ENCODE measurements at regions not wholly inside any gene's neighbourhood (a gene's known extent, or its start where the extent isn't known, plus 50 kb on each side); places are given as distances from the start of the nearest gene placed in this dataset.

DNA sequence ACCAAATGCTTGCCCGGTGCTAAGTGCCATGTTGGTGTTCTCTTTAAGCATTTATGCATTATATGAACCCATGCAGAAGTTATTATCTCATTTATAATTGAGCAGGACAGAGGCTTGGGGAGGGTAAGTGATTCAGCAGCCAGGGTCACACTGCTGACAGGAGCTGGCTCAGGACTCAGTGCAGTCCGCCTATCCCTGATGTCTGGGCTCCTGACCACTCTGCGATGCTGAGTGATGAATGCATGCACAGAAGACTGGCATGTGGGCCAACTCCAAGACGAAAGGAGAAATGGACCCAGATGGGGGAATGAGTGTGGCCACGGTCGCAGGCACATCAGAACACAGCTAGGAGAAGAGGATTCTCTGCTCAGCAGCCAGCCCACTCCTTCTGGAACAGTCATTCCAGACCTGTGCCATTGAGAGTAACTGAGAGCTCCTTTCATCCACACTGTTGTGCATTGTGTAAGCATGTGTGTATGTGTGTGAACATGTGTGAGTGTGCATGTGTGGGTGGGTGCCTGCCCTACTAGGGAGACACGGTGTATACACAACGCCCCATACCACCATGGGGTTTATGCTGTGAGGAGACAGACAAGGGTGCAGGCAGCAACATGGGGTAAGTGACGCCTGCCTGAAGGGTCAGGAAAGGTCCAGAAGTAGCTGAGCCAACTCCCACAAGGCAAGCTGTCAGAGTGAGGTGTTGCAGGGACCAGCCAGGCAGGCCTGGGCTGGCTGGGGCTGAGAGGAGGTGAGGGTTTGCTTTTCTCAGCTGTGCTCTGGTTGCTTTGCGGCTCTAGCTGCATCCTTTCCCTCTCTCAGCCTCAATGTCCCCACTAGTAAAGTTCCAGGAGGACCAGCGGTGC is 97.8 kb upstream of the PMEPA1 start:
- no peak for DNase-seq (ENCODE audit: low spot score)

DNA sequence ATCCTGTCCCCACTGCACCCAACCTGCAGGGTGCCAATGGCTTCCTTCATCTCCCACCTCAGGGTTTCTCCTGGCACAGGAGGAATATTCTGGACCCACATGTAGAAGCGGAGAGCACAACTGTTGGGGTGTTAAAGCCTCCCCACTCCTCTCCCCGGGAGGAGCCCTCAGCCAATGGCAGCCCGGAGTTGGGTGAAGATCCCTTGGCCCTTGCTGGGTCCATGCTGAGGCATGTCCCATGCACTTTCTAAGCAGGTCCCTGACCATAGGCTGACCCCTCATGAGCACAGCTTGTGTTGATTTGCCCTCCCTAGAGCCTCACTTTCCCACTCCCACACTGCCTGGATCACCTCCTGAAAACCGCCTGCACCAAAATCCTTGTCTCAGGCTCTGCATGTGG is 97.2 kb upstream of the PMEPA1 start:
- DNase-seq (ENCODE audit: low spot score): no peak

DNA sequence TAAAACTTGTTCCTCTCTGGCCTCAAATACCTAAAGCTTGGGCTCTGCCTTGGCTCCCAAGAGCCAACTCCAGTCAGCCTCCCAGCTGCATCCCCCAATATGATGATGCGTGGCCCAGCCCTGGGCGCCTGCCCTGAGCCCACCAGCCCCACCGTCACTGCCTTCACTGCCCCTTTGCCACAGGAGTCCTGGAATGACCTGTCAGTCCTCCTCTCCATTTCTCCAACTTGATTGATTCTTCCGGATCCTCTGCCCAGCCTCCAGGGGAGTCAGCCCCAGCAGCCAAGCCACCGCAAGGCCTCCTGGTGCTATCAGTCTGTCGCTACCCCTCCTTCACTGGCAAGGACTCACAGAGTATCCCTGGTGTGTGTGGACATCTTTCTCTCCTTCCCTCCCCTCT is 96.7 kb upstream of the PMEPA1 start:
- no peak for DNase-seq (ENCODE audit: low spot score)

DNA sequence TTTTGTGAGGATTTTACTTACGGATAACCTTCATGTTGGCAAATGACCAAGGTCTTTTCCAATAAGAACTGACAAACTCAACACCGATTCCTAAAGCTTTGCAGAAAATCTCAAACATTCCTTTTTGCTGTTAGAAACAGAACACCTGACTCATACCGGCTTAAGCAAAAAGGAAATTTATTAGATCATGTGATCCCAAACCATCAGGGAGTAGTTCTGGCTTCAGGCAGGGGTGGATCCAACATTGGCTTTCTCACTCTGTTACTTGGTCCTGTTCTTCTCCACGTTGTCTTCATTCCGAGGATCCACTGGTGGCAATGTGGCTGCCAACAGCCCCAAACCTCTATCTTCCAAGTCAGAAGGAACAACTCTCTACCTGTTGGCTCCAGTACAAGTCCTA is 95.9 kb upstream of the PMEPA1 start:
- DNase-seq (ENCODE audit: low spot score): no peak

DNA sequence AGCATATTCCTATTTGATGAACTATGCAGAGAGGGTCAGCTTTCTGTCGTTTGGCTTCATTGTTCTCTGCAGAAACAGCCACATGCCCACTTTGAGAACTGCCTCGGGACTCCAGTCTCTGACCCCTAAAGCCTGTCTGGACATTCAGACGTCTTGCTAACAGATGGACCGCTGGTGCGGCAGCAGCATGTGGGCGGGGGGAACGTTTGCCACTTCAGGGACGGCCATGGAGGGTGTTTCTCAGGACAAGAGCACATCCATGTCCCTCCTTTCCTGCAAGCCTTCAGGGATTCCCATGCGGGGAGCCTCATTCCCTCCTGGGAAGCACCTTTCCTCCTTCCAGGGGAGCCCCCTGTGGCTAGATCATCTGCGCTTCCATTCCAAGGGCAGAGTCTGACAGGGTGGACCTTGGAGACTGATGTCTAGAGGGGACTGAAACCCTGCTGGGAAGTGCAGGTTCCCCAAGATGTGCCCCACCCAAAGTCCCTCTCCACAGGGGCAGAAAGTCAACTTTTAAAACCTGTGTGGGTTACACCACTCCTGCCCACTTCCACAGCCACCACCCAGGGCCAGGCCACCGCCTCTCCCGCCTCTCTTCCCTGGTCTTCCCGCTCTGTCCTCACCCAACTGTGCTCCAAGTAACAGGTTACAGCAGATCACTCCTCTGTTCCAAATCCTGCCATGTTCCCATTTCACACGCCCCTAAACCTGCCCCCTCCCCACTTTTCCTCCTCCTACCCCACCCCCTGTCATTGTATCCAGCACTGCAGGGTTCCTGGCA is 94.8 kb upstream of the PMEPA1 start:
- DNase-seq (ENCODE audit: low spot score): no peak

DNA sequence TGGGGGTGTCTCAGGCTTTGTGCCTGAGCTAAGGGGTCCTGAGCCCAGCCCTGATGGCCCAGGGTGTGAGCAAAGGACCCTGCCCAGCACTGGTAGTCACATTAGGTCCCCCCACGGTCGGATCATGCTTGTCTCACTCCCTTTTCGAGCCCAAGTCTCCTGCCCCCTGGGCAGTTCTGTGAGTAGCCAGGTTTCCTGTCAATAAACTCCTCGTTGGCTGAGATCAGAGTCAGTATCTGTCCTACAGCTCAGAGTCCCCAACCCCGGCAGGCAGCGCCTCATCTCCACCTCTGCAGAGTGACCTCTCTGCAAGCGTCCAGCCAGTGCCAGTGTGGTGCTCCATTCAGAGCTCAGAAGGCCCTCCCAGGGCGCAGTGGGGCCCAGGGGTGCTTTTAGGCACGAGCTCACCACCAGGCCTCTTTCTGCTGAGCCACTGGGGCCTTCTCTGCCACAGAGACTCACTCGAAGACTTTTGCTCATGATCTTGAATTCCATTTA is 93.7 kb upstream of the PMEPA1 start:
- no peak for DNase-seq (ENCODE audit: low spot score)

DNA sequence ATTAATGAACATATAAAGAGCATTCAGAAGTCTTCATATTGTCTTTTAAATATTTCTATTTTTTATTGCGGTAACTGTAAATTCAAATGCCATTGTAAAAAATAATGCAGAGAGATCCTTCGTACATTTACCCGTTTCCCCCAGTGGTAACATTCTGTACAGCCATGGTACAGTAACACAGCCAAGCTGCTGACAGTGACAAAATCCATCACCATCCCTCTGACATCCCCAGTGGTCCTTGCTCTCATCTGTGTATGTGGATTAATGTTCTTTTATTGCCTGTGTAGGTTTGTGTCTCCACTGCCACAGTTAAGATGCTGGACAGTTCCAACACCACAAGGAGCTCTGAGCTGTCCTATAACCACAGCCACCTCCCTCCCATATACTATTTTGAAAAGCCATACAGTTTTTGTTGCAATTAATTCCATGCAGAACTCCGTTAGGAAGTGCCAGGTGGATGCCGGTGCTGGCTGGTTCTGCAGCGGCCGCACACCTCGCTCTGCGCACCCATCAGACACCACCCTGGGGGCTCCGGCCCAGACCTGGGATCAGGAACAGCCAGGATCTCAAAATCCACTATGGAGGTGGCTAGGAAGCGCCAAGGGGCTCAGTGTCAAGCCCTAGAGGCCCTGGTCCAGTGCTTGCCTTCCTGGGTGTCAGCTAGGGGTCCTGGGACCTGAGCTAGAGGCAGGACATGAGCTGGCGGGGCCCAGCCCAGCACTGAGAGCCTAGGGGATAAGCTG is 93.1 kb upstream of the PMEPA1 start:
- DNase-seq (ENCODE audit: low spot score): no peak

DNA sequence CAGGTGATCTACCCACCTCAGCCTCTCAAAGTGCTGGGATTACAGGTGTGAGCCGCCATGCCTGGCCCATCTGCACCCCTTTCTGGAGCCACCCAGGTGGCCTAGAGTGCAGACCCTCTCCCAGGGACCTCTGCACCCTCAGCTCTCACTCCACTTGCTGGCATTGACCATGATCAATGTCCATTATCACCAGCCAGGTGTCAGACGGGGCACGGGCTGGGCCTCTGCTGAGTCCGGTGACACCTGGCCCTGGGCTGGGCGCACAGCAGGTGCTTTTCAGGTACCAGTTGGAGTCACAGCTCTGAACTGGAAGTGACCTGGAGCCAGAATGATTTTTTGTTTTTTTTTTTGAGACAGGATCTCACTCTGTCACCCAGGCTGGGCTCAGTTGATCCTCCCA is 91.8 kb upstream of the PMEPA1 start:
- no peak for DNase-seq (ENCODE audit: low spot score)

DNA sequence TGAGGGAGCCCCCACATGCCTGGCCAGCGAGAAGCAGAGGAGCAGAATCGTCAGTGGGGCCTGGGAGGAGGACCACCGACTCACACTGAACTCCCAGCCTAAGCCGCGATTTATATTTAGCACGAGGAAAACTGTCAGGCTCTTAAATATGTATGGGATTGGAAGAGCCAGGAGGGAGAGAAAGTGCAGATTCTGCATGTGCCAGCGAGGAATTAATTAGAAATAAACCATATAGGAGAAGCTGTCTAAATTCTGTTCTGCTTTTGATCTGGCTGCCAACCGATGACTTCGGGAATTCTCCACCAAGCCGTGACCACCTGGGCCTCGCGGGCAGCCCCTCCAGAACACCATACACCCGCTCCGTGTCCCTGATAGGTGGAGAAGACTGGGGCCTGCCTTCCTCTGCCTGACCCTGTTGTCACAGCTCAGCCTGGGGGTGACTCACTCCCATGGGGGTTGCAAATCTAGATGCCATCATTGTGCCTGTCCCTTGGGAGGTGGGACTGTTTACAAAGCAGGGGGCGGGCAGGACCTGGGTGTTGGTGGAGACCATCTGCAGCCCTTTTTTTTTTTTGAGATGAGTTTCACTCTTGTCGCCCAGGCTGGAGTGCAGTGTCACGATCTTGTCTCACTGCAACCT is 91.1 kb upstream of the PMEPA1 start:
- no peak for DNase-seq (ENCODE audit: low spot score)

DNA sequence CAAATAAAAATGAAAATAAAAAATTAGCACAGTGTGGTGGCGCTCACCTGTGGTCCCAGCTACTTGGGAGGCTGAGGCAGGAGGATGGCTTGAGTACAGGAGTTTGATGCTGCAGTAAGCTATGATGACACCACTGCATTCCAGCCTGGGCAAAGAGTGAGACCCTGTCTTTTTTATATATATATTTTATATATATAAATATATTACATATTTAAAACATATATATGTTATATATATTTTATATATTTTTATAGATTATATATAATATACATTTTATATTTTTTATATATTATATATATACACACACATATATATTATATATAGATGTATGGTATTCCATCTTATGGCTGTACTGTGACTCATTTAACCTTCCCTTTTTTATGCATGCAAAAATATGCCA is 87.6 kb upstream of the PMEPA1 start:
- no peak for DNase-seq (ENCODE audit: low spot score)

DNA sequence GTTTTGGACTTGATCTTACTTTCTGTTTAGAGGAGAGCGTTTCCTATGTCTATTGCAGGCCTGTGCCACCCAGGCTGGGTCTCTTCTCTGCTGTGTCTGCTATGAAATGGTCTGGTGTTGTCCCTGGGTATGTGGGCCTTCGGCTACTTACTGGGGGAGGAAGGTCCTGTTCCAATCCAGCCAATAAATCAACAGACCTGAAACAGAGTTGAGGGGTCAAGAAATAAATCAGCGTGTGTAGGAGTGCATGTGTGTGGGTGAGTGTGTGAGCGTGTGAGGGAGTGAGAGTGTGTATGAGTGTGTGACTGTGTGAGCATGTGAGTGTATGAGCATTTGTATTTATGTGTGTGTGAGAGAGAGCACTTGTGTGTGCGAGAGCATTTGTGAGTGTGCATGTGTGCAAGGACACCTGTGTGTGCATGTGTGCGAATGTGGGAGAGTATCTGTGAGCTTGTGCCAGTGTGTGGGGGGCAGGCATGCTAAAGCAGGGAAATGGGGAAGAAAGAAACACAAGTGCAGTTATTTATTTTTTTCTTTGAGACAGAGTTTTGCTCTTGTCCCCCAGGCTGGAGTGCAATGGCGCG is 86.3 kb upstream of the PMEPA1 start:
- no peak for DNase-seq (ENCODE audit: low spot score)

DNA sequence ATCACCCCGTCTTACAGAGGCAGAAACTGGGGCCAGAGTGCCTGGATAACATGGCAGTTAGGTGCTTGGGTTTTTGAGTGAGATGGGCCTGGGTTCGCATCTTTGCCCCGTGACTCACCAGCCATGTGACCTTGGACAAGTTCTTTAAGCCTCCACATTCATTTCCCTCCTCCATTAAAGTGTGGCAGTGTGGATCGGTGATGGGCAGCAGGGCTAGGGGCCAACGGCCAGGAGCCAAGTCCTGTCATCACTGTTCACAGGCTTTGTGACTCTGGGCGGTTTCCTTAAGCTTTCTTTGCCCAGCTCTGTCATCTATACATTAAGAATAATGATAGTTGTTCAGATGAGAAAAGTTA is 85.5 kb upstream of the PMEPA1 start:
- DNase-seq (ENCODE audit: low spot score): no peak

DNA sequence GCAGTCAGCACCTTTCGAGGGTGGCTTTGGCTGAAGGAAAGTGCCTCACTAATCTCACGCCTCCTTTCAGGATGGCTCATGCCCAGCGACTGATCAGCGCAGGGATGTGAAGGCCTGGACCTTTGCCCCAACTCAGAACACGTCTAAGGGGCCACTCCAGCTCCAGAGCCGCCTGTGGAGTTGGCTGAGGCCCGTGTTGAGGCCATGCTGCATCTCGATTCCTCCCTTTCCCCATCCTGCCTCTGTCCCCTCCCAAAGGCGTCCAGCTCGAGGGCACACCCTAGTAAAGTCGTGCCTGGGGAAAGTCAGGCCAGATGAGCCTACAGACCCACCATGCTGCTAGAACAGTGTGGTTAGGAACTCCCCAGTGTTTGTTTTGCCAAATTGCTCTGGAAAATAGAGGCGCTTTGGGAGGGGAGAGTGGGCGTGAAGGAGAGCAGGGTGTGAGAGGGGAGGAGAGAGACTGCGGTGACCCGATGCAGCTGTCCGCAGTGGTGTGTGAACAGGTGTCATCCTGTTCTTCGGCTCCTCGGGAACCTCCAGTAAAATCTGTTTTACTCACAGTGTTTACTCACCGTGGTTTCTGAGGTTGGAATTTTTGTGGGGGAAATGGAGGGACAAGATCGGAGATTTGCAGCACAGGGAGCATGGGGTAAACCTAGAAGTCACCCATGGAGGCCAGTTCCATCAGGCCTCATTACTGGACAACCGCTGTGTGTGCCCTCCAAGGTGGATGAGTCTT is 85.0 kb upstream of the PMEPA1 start:
- DNase-seq (ENCODE audit: low spot score): no peak

DNA sequence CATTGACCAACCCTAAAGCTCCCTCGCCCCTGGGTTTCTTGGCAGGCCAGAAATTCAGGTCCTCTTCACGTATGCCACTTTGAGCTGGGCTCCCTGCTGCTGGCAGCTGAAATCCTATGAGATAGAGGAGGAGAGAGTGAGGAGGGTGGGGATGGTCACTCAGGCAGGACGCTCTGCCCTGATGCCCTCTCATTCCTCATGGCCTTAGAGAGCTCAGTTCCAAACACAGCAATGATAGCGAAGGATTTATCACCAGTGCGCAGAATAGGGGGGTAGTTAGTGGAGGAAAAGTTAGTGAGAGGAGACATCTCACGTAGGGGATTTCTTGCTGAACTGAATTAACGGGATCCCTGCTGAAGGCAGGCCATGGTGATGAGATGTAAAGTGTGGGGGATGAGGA is 84.2 kb upstream of the PMEPA1 start:
- DNase-seq (ENCODE audit: low spot score): no peak

DNA sequence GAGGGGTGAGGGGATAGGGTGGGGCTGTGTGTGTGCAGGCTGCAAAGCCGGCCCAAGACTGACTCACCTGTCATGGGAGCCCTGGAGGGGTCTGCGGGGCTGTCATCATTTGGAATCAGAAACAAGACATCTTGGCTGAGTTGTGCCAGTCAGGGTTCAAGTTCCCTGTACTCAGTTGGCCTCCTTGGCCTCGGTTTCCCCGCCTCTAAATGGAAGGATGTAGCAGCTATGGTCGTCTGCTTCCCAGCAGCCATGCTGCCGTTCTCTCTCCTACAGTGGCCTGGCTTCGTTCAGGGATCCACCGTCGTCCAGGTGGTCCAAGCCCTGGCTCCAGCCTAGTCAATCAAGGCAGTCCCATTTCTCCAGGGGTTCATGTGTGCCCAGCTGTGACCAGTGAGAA is 83.6 kb upstream of the PMEPA1 start:
- DNase-seq (ENCODE audit: low spot score): no peak

DNA sequence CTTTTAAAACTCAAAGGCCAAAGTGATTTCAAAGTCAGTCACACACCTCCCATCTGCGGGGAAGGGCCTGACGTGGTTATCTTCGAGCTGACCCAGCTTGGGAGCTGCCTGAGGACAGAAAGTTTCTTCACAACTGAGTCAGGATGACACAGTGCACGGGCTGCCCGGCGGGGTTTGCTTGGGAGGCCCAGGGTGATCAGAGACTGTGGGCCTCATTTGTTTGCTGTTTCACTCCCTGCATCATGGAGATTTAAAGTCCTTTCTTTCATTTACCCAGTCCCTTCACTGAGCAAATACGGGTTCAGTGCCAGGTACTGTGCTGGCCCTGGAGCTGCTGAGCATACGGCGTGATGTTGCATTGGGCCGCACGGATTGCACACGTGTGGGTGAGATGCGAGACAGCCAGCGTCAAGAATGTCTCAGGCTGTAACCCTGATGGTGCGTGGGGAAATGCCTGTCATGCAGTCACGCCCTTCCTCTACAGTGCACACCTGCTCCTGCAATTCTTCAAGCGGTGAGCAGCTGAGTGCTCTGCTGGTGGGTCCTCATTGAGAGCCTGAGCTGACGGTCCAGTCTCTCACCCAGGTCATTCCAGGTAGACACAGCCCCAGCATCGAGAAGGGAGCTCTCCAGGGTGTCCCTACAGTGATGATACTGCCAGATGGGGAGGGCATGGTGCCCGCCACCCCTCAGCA is 82.7 kb upstream of the PMEPA1 start:
- no peak for DNase-seq (ENCODE audit: low spot score)

DNA sequence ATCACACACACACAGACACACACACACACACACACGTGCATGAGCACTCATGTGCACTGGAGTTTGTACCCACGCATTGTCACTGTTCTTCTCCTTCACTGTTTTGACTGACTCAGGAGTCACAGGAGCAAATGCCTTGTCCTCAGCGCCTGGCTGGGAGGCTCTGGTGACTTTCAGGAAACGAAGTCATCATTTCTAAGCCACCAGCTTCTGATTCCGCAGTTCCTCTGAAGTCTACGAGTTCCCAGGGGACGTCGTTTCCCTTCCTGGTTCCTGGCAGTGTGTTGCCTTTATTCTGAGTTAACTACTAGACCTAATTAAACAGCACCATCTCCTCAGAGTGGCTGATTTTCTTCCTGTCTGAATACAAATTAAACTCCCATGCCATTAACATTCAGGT is 82.2 kb upstream of the PMEPA1 start:
- DNase-seq (ENCODE audit: low spot score): no peak

DNA sequence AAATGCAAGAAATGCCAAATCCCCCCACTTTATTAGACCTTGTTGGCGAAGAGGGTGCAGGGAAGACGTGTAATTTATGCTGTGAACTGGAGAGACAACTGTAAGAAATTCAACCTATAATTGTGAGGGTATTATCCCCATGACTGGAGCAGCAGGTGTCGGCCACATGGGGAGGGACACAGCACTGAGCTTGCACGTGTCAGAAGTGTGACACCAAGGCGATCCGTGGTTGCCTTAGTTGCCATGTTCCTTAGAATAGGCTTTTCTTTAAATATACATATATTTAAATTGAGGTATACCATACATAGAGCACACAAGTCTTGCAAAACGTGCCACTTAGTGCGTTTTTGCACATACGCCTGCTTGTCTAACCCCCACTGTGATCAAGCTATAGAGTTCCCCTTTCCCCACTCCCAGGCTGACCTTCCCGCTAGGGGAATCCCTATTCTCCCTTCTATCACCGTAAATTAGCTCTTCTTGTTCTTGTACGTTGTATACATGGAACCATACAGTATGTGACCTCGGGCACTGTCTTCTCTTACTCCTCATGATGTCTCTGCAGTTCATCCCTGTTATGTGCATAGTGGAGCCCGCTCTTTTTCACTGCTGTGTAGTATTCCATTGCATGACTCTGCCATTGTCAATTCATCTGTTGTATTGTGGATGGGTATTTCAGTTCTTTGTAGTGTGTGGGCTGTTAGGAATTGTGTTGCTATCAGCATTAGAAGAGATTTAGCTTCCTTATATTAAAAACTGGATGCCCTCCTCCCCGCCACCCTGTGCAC is 81.6 kb upstream of the PMEPA1 start:
- no peak for DNase-seq (ENCODE audit: low spot score)

DNA sequence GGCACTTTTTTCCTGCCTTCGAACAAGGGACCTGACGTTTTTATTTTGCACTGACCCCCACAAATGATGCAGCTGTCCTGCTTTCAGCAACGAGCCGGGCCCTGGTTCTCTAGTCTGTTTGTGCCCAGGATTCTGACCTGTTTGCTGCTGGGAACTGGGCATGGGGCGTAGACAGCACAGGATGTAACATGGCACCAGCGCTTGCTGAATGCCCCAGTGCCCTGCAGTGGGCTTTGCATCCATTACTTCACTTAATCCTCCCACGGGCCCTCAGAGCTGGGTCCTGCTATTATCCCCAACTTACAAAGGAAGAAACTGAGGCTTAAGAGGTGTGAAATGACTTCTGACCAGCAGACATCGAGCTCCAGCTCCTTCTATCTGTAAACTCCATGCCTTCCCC is 80.4 kb upstream of the PMEPA1 start:
- DNase-seq (ENCODE audit: low spot score): no peak

Measured in ureter (tissue), 1 donor.